HG03442 (cell line): ENCODE measurements at regions not wholly inside any gene's neighbourhood (a gene's known extent, or its start where the extent isn't known, plus 50 kb on each side); places are given as distances from the start of the nearest gene placed in this dataset.
A peak's percentile ranks its signal among the peaks of the same experiment; 100 is the strongest.
"Not testable (repeated sequence)": the region's sequence is repeated elsewhere in the genome, so short reads cannot be mapped to it uniquely, and the experiment has no call there.

ENCODE experiments used
- ATAC-seq: cut with Tn5 transposase; IDR thresholded peaks from one replicate; pipeline ENCODE4 v1.9.1; 2021; ENCODE audit warnings: mild to moderate bottlenecking, moderate library complexity; ENCODE audit not compliant: unreplicated experiment

DNA sequence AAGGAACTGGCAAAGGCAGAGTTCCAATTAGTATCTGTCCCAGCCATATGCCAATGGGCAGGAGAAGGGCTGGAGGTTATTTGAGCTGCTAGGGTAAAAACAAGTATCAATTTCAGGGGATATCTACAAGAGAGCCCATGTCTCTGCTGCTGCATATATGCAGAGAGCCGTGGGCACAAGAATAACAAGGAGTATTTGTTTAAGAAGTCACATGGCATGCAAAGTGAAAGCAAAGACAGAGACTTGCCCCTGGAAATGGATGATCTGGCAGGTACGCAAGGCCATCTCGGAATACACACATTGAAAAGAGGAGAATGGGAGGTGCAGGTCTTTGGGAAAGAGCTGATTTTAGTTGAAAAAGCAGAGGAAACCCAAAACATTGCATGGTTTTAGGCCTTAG is 170.6 kb downstream of the EVA1A start:
- no peak for ATAC-seq

DNA sequence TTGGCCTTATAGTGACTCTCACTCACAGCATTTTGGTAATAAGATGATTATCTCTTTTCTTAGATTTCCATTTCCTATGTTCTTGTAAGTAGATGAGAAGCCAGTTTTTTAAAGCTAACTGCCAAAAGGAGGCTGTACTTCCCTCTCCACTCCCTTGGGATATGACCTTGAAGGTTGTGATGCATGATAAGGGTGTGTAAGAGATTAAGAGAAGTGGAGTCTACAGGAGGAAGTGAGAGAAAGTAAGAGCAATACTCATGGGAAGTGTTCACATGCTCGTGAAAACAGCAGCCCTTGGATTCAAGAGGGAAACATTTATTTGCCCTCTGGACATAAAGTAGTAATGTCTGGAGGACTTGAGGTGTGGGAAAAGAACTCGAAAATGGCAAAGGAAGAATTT is 171.5 kb downstream of the EVA1A start:
- no peak for ATAC-seq

DNA sequence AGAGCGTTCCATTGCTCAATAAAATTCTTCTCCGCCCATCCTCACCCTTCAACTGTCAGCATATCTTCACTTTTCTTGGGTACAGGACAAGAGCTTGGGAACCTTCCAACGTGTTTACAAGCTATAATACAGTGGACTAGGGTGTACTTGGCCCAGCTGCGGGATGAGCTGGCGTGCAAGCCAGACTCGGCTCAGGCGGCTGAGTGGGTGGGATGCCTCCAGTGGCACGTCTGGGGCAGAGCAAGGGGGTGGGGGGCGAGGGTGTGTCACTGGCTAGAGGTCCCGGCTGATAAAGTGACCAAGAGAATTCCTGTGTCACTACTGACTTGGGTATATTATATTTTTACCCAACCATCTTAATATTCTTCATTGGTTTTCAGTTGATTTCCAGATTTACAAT is 179.7 kb downstream of the EVA1A start:
- no peak for ATAC-seq

DNA sequence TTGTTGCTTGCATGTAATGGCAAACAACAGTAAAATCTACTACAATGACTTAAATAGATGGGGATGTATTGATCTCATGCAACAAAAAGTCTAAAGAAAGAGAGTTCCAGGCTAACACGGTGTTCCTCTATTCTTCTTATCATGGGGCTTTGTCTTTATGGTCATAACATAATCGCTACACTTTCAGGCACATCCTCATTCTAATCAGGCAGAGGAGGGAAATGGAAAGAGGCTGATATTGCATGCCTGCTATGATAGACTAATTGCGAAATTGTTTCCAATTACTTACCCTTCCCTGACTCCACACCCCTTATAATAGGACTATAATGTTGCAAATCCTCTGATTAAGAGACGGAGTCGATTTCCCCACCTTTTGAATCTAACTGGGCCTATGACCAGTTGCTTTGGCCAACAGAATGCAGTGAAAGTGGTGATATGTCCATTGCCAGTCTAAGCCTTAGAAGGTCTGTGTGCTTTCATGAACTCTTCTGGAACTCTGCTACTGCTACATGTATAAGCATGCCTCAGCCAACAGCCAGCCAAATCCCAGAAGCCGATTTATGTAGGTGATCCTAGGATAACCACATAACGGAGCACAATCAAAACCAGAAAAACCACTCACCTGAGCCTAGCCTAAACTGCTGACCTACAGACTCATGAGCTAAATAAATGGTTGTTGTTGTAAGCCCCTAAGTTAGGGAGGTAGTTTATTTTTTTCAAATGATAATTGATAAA is 180.3 kb upstream of the TACR1 start:
- no peak for ATAC-seq

DNA sequence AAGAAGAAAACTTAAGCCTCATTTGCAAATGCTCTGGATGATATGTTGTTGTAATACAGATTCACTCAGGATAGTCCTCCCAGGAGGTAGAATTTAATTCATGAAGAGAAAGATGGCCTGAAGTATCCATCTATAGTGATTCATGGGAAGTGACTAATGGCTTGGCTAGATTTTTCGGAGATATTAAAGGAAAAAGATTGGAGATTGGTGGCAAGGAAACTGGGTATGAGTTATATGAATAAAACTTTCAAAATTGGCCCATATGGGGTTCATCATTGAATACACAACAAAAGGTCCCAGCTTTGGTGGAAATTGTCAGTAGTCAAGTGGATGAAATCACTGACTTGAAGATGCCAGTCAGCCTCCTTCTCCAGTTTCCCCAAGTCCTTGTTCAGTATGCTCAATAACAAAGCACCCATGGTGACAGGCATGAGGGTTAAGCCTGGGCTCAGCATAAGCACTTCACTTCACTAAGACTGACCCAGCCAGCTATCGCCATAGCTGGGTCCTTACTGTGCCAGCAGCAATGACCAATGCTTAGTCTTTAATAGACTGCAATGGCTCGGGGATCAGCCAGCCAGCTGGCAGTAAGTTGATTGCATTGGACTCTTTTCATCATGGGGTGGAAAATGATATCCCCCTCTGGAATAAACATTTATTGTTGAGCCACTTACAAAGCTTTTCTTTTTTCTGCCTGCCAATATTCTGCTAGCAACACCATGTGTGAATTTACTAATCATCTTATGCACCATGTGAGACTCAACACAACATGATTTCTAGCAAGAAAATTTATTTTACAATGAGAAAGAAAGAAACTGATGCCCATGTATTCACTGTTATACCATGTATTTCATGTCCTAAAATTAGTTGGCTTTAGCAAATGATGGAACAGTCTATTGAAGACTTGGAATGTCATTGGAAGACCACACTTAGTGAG is 176.6 kb upstream of the TACR1 start:
- ATAC-seq: no peak

DNA sequence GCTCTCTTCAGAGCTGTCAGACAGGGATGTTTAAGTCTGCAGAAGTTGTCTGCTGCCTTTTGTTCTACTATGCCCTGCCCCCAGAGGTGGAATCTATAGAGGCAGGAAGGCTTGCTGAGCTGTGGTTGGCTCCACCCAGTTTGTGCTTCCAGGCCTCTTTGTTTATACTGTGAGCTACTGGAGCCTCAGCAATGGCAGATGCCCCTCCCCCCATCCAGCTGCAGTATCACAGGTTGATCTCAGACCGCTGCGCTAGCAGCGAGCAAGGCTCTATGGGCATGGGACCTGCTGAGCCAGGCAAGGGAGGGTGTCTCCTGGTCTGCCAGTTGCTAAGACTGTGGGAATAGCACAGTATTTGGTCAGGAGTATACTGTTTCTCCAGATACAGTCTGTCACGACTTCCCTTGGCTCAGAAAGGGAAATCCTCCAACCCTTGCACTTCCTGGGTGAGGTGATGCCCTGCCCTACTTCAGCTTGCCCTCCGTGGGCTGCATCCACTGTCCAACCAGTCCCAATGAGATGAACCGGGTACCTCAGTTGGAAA is 175.2 kb upstream of the TACR1 start:
- ATAC-seq: not testable (repeated sequence)

DNA sequence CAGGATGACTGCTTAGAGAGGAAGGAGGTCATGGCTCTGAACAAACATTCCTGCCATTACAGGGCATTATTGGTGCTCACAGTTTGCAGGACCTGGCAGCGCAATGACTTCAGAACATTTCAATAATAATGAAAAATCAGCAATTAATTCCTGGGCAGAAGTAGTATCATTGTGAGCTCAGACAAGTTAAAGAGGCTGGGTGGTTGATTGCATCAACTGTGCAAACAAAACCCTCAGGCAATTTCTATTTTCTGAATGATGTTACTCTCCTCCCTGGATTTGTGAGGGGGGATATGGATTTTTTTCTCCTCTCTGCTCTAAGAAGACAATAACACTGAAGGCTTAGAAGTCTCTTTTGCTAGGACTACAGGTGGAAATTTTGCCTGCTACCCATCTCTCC is 168.1 kb upstream of the TACR1 start:
- no peak for ATAC-seq

DNA sequence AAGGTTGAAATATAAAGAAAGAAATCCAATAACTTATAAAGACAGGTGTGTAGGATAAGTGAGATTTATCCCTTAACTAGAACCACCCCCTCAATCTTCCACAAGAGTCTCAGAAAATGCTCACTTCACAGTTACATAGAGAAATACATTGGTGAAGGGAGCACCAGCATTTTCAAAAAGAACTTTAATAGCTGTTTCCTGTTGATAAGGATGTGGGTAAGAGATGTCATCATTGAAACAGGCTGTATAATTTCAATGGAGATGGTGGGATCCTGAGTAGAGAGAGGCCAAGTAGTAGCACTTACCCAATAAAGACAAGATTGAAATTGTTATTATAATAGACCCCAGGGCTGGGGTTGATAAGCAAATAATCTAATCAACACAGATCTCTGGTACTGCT is 162.2 kb upstream of the TACR1 start:
- no peak for ATAC-seq

DNA sequence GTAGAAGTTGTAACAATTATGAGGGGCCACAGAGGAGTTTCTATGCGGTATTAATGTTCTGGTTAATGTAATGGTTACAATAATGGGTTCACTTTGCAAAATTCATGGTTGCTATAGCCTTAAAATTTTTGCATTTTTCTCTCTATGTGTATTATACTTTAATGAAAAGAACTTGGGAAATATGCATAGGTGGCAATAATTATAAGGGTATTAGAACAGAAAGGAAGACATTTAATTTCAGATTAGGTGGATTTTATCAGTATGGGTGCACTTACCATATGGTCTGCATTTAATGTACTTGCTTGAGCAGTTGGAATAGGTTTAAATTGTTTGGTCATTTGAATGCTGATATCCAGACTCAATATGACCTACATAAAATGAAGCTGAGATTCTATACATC is 161.6 kb upstream of the TACR1 start:
- no peak for ATAC-seq

DNA sequence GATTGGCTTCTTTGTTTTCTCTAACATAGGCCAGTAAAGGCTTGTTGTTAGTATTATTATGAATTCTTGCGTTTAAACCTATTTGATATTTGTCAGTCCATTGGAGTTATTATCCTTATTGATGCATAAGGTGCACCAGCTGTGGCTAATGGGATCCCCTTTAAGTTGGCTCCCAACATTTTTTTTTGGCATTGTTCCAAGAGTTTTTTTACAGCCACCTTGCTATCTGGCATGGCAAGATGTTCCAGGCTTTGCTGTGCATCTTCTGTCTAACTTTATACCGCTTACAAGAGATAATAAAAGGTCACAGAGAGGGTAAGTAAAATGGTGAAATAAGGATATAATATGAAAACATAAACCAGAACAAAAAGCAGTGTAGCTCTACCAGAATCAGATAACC is 157.5 kb upstream of the TACR1 start:
- no peak for ATAC-seq

DNA sequence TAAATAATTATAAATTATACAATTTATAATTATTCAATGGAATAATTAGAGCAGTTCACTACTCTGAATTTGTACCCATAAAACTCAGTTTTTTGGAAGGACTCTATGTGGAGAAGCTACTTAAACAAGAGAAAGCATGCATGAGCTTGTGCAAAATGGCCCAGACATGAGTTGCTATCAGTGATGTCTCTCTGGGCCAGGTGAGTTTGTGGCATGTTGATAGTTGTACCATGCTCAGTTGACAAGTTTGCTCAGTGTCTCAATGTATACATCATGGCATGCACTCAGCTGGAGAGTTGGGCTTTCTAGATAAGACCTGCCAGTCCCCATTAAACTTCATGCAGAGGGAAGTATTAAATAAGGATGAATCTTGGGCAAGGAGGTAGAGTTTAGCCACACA is 153.8 kb upstream of the TACR1 start:
- ATAC-seq: no peak

DNA sequence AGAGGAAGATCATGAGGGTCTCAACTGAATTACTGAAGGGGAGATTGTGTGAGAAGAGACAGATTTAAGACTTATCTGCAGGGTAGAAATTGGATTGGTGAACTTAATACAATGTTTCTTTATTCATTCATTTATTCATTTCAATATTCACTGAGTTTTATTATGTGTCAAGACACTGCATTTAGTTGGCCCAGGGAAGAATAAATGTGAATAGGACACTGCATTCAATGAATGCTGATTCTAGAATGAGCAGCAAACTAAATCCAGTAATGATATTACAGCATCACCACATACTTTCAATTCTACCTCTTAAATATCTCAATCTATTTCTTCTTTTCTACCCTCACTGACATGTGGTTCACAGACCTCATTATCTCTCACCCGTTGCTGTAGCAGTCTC is 149.0 kb upstream of the TACR1 start:
- ATAC-seq: no peak

DNA sequence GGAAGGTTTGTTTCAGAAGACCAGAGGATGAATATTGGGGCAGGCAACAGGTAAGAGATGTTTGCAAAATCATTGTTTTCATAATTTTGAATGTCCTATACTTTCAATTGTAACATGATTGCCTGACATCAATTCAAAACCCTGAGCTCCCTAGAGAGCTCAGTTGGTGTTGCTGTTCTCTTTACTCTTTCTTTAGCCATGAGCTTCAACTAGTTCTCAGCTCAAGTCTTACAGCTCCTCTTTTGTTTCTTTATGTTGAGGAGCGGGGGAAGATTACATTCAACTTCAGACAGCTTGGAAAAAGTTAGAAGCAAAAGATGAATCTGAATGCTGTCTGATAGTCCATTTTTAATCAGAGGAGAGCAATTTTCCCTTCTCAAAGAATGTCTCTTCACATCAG is 144.8 kb upstream of the TACR1 start:
- ATAC-seq: no peak

DNA sequence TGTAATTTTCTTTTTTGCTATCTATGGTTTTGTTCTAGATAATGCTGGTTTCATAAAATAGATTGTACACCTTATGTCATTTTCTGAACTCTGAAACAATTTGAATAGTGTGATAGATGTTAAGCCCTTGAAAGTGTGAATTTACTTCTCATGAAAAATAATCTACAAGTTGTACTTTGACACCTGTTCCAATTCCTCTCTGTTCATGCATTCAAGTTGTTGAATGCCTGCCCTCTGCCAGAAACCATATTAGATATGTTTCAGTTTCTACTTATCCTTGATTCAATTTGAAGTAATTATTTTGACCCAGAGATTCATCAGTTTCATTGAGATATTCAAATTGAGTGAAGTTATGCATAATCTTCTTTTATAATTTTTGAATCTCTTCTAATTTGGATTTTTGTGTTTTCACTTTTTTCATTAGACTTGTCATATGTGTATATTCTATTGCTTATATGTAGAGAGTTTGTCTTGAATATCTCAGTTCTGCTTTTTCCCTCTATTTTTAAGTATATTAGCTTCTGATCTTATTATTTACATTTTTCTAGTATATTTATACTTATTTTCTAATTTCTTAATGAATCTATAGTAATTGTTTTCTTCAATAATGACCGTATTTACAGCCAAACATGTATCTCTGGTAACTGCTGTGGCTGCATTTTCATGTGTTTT is 143.3 kb upstream of the TACR1 start:
- peak; percentile 57 for ATAC-seq

DNA sequence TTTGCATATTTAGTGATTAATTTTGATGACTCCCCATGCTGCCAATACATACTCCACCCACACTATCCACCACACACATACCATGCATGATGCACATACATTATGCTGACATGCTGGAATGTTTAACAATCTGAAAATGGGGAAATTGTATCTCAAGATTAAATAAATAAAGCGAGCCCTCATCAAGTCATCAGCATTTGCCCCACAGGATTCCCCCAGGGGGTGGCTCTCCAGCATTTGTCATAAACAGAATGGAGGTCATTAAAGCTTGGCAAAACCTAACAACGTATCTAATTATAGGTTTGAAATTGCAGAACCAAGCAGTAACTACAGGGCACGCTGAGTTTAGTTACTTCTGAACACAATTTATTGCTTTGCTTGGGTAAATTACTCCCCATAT is 141.2 kb upstream of the TACR1 start:
- no peak for ATAC-seq

DNA sequence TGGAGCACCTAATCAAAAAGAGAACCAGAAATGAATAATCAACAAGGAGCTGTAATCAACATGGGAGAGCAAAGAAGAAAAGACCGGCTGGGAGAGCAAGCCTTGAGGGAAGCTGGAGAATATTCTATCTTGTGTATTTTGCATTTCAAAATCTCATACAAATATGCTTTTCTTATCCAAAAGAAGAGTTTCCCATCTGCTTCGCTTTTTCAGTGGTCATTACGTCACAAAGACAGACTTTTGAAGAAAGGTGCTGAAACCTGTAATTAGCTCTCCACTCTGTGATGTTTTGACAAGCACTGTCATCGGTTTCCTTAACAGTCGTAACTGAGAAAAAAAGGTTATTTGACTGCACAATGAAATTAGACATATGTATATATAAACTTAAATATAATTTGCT is 139.1 kb upstream of the TACR1 start:
- ATAC-seq: no peak

DNA sequence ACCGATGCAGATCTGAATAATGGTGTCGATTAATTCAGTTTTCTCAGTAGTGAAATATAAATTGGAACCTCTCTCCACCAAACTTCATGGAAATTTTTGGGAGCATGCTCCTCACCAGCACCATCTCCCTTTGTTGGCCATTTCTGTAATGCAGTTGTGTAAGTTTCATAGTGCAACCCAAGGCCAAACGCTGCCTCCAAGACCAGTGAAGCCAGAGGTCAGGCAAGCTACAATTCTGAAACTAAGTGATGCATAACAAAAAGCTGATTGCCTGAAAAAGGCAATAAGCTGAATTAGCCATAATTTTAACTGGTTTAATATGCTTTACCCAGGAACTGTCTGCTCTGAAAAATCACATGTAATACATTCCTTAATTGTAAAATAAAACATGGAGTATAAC is 138.3 kb upstream of the TACR1 start:
- no peak for ATAC-seq

DNA sequence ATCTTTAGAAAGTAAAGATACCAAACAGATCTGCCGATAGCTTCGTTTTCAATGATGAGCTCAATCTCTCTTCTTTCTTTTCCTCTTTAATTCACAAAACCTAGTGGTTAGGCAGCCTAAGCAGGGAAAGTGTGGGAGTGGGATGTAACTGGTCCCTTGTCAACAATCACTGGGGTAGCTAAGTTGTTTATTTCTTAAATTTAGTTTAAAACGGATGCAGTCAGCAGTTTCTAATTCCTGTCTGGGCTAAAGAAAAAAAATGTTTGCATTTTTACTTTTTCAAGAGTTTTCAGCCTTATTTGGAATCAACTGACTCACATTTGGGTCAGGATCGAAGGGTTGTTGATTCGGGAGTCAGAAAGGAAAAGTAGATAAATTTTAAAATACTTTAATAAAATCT is 137.7 kb upstream of the TACR1 start:
- ATAC-seq: no peak

DNA sequence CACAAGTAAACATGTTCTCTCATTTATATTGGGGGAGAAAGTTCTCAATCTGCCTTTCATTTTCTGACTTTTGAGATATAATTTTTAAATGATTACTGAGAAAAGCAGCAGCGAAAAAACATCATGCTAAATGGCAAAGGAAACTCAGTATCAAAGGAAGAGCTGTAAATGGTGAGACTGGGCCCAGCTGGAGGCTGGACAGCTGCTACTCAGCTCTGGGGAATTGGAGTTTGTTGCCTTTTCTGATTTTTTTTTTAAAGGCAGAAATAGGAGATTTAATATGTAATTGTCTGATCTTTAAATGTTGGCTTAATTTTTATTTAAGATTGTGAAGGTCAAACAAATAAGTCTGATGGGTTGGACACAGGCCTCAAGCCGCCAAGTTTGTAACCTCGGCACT is 137.1 kb upstream of the TACR1 start:
- no peak for ATAC-seq

DNA sequence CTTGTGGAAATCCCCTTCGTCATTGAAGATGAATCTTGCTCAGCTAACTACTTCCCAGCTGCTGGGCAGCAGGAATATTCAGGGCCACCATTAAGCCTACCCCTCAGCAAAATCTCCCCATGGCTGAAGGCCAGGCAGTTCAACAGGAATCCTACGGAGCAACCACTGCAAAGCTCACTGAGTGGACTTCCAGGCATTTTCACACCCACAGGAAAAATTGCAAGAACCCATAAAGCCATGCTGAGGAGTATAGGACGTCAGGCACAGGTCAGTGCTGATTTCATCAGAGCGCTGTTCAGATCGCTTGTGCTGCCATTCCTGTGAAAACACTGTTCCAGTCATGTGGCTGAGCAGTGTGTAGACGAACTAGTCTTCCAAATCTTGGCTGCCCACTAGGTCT is 134.8 kb upstream of the TACR1 start:
- ATAC-seq: no peak

DNA sequence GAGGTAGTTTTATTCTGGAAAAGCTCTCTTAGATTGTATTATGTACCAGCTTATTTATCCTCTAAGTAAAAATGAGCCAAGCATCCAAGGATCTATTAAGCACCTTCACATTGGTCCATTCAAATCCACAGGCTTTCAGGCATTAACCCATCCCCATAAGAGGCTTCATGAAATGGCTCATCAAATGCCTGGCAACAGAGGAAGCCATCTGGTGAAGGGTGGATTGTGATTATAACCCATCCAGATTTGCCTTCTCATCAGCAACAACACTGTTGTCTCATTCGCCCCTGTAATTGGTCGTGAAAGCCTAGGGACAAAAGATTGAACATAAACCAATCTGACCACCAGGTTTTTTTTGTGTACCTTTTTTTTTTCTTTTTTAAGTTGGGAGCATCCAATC is 134.3 kb upstream of the TACR1 start:
- no peak for ATAC-seq

DNA sequence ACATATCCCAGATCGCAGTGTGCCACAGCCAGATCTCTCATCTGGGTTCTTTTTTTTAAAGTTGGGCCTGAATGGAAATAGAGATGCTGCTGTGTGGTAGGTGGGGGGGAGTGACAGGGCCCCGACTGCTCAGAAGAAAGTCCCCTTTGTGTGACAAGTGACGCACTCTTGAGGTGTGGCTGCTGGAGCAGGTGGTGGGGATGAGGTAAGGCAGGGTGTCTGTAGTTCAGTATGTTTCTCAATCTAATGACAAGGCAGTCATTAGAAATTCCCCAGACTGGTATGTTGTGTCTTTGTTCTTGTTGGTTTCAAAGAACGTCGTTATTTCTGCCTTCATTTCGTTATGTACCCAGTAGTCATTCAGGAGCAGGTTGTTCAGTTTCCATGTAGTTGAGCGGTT is 128.8 kb upstream of the TACR1 start:
- ATAC-seq: no peak
